OCI-LY1 (cell line): ENCODE measurements at regions not wholly inside any gene's neighbourhood (a gene's known extent, or its start where the extent isn't known, plus 50 kb on each side); places are given as distances from the start of the nearest gene placed in this dataset.

Experiments
- EZH2 ChIP-seq: fragments of 200-600 bp; sonication (generic), shearing (Covaris generic); IDR thresholded peaks from 2 replicates; pipeline ENCODE4 v1.8.0; 2017; ENCODE audit warnings: borderline replicate concordance, mixed run types, mild to moderate bottlenecking, antibody characterized with exemption, low read length, moderate library complexity, mixed read lengths
- TF ChIP-seq, protein P1 (sequence below): fragments of 200-600 bp; sonication (generic), shearing (Covaris generic); IDR thresholded peaks from 2 replicates; pipeline ENCODE4 v1.5.1; 2017; ENCODE audit warnings: mild to moderate bottlenecking, antibody characterized with exemption, low read length, moderate library complexity, mixed read lengths

DNA sequence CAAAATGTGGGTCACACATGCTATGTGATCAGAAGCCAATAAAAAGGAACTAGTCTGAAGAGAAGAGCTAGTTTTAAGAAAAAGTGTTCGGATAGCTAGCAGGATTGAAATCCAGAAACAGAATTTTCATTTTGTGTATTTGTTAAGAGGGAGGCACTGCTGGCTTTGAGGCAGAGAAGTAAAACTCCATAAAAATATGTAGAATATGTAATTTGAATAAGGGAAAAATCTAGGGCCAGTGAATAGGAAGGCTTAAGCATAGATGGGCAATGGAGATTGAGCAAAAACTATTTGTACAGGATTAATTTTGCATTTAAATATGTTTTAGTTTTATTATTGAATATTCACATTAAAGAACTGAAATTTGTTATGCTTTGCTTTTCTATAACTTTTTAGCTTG, 399.9 kb upstream of the PITX2 start:
- TF ChIP-seq, protein P1, sequence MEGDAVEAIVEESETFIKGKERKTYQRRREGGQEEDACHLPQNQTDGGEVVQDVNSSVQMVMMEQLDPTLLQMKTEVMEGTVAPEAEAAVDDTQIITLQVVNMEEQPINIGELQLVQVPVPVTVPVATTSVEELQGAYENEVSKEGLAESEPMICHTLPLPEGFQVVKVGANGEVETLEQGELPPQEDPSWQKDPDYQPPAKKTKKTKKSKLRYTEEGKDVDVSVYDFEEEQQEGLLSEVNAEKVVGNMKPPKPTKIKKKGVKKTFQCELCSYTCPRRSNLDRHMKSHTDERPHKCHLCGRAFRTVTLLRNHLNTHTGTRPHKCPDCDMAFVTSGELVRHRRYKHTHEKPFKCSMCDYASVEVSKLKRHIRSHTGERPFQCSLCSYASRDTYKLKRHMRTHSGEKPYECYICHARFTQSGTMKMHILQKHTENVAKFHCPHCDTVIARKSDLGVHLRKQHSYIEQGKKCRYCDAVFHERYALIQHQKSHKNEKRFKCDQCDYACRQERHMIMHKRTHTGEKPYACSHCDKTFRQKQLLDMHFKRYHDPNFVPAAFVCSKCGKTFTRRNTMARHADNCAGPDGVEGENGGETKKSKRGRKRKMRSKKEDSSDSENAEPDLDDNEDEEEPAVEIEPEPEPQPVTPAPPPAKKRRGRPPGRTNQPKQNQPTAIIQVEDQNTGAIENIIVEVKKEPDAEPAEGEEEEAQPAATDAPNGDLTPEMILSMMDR, result no peak
- no peak for TF ChIP-seq EZH2
